GM18520 (cell line): ENCODE measurements at regions not wholly inside any gene's neighbourhood (a gene's known extent, or its start where the extent isn't known, plus 50 kb on each side); places are given as distances from the start of the nearest gene placed in this dataset.
A peak's percentile ranks its signal among the peaks of the same experiment; 100 is the strongest.
"Not testable (repeated sequence)": the region's sequence is repeated elsewhere in the genome, so short reads cannot be mapped to it uniquely, and the experiment has no call there.

Source experiments
- ATAC-seq: cut with Tn5 transposase; IDR thresholded peaks from one replicate; pipeline ENCODE4 v1.9.1; 2021; ENCODE audit not compliant: unreplicated experiment

GRCh38 chr10:11668847-11669610 is 57.6 kb upstream of the USP6NL start:
- no peak for ATAC-seq

GRCh38 chr10:11667756-11668155 is 56.3 kb upstream of the USP6NL start:
- ATAC-seq: no peak

GRCh38 chr10:11663763-11664555 is 52.5 kb upstream of the USP6NL start:
- ATAC-seq: peak; percentile 43

GRCh38 chr10:11663126-11663515 is 51.7 kb upstream of the USP6NL start:
- not testable (repeated sequence) for ATAC-seq

GRCh38 chr10:11661441-11661840 is 50.0 kb upstream of the USP6NL start:
- no peak for ATAC-seq
